SU-DHL-6 (cell line): ENCODE measurements at regions not wholly inside any gene's neighbourhood (a gene's known extent, or its start where the extent isn't known, plus 50 kb on each side); places are given as distances from the start of the nearest gene placed in this dataset.

Experiments used
- EZH2phosphoT487 ChIP-seq: fragments of 200-600 bp; sonication (generic), shearing (Covaris generic); conservative IDR thresholded peaks from 2 replicates; pipeline ENCODE4 v1.6.1; 2018; ENCODE audit warnings: mild to moderate bottlenecking, antibody characterized with exemption, low read length, moderate library complexity, mixed read lengths
- TF ChIP-seq, protein P1 (sequence below): fragments of 200-600 bp; sonication (generic); IDR thresholded peaks from one replicate; pipeline ENCODE4 v1.5.1; 2017; ENCODE audit warnings: antibody characterized with exemption, mild to moderate bottlenecking, low read length, moderate library complexity; ENCODE audit not compliant: insufficient read depth, poor library complexity, severe bottlenecking

DNA sequence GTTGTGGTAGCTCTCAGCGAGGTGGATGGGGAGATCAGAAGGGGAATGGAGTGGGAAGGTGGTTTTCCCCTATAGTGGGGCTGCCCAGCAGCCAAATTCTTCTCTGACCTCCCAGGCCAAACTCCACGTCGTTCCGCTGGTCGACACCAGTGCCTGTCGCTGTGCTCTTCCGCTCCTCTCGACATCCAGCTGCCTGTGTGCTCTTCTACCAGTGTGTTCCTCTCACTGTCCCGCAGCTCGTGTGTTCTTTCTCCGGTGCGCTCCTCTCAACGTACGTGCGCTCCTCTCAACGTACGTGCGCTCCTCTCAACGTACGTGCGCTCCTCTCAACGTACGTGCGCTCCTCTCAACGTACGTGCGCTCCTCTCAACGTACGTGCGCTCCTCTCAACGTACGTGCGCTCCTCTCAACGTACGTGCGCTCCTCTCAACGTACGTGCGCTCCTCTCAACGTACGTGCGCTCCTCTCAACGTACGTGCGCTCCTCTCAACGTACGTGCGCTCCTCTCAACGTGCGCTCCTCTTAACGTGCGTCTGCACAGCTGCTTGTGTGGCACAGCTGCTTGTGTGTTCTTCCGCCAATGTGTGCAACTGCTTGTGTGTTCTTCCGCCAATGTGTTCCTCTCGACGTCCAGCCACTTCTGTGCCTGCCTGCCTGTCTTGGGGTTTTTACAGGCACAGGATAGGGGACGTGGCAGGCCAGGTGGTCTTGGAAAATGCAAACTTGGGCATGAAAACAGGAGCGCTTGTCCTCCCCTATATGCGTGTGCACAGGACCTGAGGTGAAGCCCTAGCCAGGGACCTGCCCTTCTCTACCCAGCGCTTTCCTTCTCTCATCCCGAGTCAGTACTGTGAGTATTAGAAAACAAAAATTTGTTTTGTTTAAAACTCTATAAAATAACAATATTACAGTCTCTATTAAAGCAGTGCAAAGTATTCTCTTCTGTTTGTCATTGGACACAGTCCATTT, 991.1 kb downstream of the GBE1 start:
- TF ChIP-seq, protein P1, sequence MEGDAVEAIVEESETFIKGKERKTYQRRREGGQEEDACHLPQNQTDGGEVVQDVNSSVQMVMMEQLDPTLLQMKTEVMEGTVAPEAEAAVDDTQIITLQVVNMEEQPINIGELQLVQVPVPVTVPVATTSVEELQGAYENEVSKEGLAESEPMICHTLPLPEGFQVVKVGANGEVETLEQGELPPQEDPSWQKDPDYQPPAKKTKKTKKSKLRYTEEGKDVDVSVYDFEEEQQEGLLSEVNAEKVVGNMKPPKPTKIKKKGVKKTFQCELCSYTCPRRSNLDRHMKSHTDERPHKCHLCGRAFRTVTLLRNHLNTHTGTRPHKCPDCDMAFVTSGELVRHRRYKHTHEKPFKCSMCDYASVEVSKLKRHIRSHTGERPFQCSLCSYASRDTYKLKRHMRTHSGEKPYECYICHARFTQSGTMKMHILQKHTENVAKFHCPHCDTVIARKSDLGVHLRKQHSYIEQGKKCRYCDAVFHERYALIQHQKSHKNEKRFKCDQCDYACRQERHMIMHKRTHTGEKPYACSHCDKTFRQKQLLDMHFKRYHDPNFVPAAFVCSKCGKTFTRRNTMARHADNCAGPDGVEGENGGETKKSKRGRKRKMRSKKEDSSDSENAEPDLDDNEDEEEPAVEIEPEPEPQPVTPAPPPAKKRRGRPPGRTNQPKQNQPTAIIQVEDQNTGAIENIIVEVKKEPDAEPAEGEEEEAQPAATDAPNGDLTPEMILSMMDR: no peak
- TF ChIP-seq EZH2phosphoT487: no peak
